ENCODE measurements at regions not wholly inside any gene's neighbourhood (a gene's known extent, or its start where the extent isn't known, plus 50 kb on each side); places are given as distances from the start of the nearest gene placed in this dataset.

- RAD21 ChIA-PET (ENCODE audit: low non-redundant PET in 1 of 2, low total read pairs in 2 of 2, uncharacterized antibody in 2 of 2, unreplicated experiment in 2 of 2): interaction anchor here (0.7 to 2.7 kb wide), 3 partner anchors 27 to 266 kb away, joined by 3 to 30 read pairs (median 15); partner anchors contain the start of gene NSG2 (in 2 of the 2)
- Histone ChIP-seq H3K36me3 (ENCODE audit: control insufficient read depth in 1 of 2, insufficient read depth in 2 of 2, low read length in 2 of 2) (no peaks in the 10 kb centered on the region), H2AFZ (ENCODE audit: low read depth, low read length, poor library complexity, severe bottlenecking) (no peak overlapping the region), H3K79me2 (ENCODE audit: insufficient read depth, low read length) (no peaks in the 10 kb centered on the region), H4K20me1 (ENCODE audit: insufficient read depth) (no peaks in the 10 kb centered on the region), H3K4me3 (replicated peaks in 1 of 2; ENCODE audit: low read depth in 1 of 2, low read length in 2 of 2) (no peak overlapping the region), H3K9ac (ENCODE audit: low read length) (no peak overlapping the region), H3K4me2 (ENCODE audit: low read length) (peak overlapping the region; percentile 37), H3K4me1 (ENCODE audit: control insufficient read depth in 1 of 2, insufficient read depth in 2 of 2, low read length in 2 of 2) (no peaks in the 10 kb centered on the region; a peak in 1 of 4 replicates), H3K27ac (ENCODE audit: low read depth, low read length) (no peak overlapping the region), H3K9me3 (ENCODE audit: control insufficient read depth in 1 of 2, insufficient read depth in 1 of 2, low read depth in 1 of 2, low read length in 2 of 2) (no peaks in the 10 kb centered on the region), H3K27me3 (ENCODE audit: insufficient read depth, low read length) (peaks cover 4% of the 10 kb centered on the region; the same call in 1 of the 2 replicates), H3K9me2 (ENCODE audit: insufficient read depth) (no peaks in the 10 kb centered on the region)
- TF ChIP-seq CTCF (IDR thresholded peaks at IDR 0.05 in 2 of 3, conservative IDR thresholded peaks at IDR 0.05 in 1 of 3; ENCODE audit: borderline replicate concordance in 1 of 3, insufficient read depth in 1 of 3, low read depth in 2 of 3, low read length in 2 of 3) (peak; percentile 64 to 73 (median 70)), ZFX (IDR thresholded peaks at IDR 0.05) (peak; percentile 34; the same call in 1 of the 2 replicates), SP1 (IDR thresholded peaks at IDR 0.05; ENCODE audit: low read depth) (no peak), JUND (IDR thresholded peaks at IDR 0.05) (no peak), RAD21 (IDR thresholded peaks at IDR 0.05; ENCODE audit: low read depth) (peak; percentile 89), SIN3A (IDR thresholded peaks at IDR 0.05; ENCODE audit: low read depth) (no peak), ELF1 (IDR thresholded peaks at IDR 0.05; ENCODE audit: borderline replicate concordance, low read depth) (no peak)
- BruUV-seq (replicated peaks): no TSS peak
- DNase-seq (ENCODE audit: low read depth, low spot score) (no peak), ATAC-seq (peak; percentile 92)
- intact Hi-C loops (cut with micrococcal nuclease): loop anchor here (1.0 kb wide), 2 partner anchors 266 to 291 kb away; partner anchors contain the start of gene NSG2
- POLR2A ChIA-PET: interaction anchor here (0.9 kb wide), 1 partner anchor 266 kb away, joined by 8 read pairs; the partner anchor contains the start of gene NSG2
- CTCF ChIA-PET: interaction anchor here (0.7 to 4.5 kb wide), 20 partner anchors 12 to 1605 kb away, joined by 3 to 165 read pairs (median 4); partner anchors contain the start of genes BOD1 and NSG2
Observed at GRCh38 chr5:174311531-174312269, 266.2 kb downstream of the NSG2 start.

All from HCT116 (cell line).